ENCODE measurements at regions not wholly inside any gene's neighbourhood (a gene's known extent, or its start where the extent isn't known, plus 50 kb on each side); places are given as distances from the start of the nearest gene placed in this dataset.

GRCh38 chr6:126143761-126144251 is 157.5 kb downstream of the TRMT11 start:
- Histone ChIP-seq H2AFZ (ENCODE audit: low read length) (no peak overlapping the region), H3K4me2 (ENCODE audit: low read length) (no peak overlapping the region), H3K9me2 (replicated peaks; ENCODE audit: low read length) (no peaks in the 10 kb centered on the region), H3K27me3 (ENCODE audit: low read length) (no peaks in the 10 kb centered on the region), H3K9ac (ENCODE audit: low read length) (no peak overlapping the region), H3K27ac (ENCODE audit: low read length) (no peak overlapping the region), H4K20me1 (ENCODE audit: low read length) (no peaks in the 10 kb centered on the region), H3K36me3 (ENCODE audit: low read depth, low read length) (no peaks in the 10 kb centered on the region), H3K9me3 (ENCODE audit: low read length) (no peaks in the 10 kb centered on the region), H3K79me2 (ENCODE audit: low read length) (no peaks in the 10 kb centered on the region), H3F3A (ENCODE audit: low read length, unreplicated experiment) (no peaks in the 10 kb centered on the region), H3K4me1 (ENCODE audit: insufficient read depth, low read length) (no peaks in the 10 kb centered on the region), H3K4me3 (ENCODE audit: low read length) (no peak overlapping the region)
- DNase-seq (no peak), ATAC-seq (no peak)
- intact Hi-C loops (cut with micrococcal nuclease), result no loop called here
- no TSS peak for BruUV-seq (replicated peaks)
- POLR2A ChIA-PET (ENCODE audit: unreplicated experiment), result no interaction called here
- CTCF ChIA-PET, result no interaction called here
- TF ChIP-seq EZH2phosphoT487 (IDR thresholded peaks at IDR 0.05; ENCODE audit: borderline replicate concordance, low read length) (no peak), EZH2 (IDR thresholded peaks at IDR 0.05; ENCODE audit: low read length, unreplicated experiment) (no peak), CTCF (conservative IDR thresholded peaks at IDR 0.05; ENCODE audit: low read depth, low read length) (no peak)

- Histone ChIP-seq H3K79me2 (ENCODE audit: low read length) (no peaks in the 10 kb centered on the region), H3K4me3 (ENCODE audit: low read length) (no peak overlapping the region)
Measured at GRCh38 chr6:126145351-126145750, 159.0 kb downstream of the TRMT11 start.

More at GRCh38 chr6:126145351-126145750, 159.0 kb downstream of the TRMT11 start:
- no peaks in the 10 kb centered on the region for H4K20me1 ChIP-seq (ENCODE audit: low read length)
- intact Hi-C loops (cut with micrococcal nuclease), result no loop called here
- POLR2A ChIA-PET (ENCODE audit: unreplicated experiment), result no interaction called here
- CTCF ChIA-PET, result no interaction called here
- H3K9me2 ChIP-seq (replicated peaks; ENCODE audit: low read length), result no peaks in the 10 kb centered on the region
- BruUV-seq (replicated peaks), result no TSS peak
- no peaks in the 10 kb centered on the region for H3K9me3 ChIP-seq (ENCODE audit: low read length)
- no peaks in the 10 kb centered on the region for H3K27me3 ChIP-seq (ENCODE audit: low read length)
- DNase-seq (no peak), ATAC-seq (no peak)
- no peaks in the 10 kb centered on the region for H3F3A ChIP-seq (ENCODE audit: low read length, unreplicated experiment)
- no peaks in the 10 kb centered on the region for H3K36me3 ChIP-seq (ENCODE audit: low read depth, low read length)
- no peak overlapping the region for H2AFZ ChIP-seq (ENCODE audit: low read length)
- no peak overlapping the region for H3K9ac ChIP-seq (ENCODE audit: low read length)
- no peak overlapping the region for H3K4me2 ChIP-seq (ENCODE audit: low read length)
- H3K4me1 ChIP-seq (ENCODE audit: insufficient read depth, low read length), result no peaks in the 10 kb centered on the region
- TF ChIP-seq EZH2phosphoT487 (IDR thresholded peaks at IDR 0.05; ENCODE audit: borderline replicate concordance, low read length), result no peak
- TF ChIP-seq EZH2 (IDR thresholded peaks at IDR 0.05; ENCODE audit: low read length, unreplicated experiment), result no peak
- no peak for TF ChIP-seq CTCF (conservative IDR thresholded peaks at IDR 0.05; ENCODE audit: low read depth, low read length)
- no peak overlapping the region for H3K27ac ChIP-seq (ENCODE audit: low read length)
